ENCODE measurements at regions not wholly inside any gene's neighbourhood (a gene's known extent, or its start where the extent isn't known, plus 50 kb on each side); places are given as distances from the start of the nearest gene placed in this dataset.

DNA sequence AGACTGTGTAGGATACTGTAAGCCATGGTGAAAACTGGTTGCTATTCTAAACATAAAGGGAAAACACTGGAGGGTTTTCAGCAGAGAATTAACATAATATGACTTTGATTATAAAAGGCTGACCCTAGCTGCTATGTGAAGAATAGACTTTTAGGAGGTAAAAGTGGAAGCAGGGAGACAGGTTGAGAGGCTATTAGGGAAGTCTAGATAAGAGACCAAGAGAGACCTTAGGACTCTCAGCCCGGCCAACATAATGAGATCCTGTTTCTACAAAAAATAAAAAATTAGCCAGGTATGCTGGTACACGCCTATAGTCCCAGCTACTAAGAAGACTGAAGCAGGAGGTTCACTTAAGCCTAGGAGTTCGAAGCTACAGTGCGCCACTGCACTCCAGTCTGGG lies 393.2 kb upstream of the PMFBP1 start:
- no peak for TF ChIP-seq CTCF (IDR thresholded peaks at IDR 0.05; ENCODE audit: control extremely low read depth, extremely low read depth, low read depth, missing control alignments)
- DNase-seq (ENCODE audit: extremely low spot score), result no peak
- CTCF ChIA-PET, result no interaction called here
- POLR2A ChIA-PET, result no interaction called here

GRCh38 chr16:72560617-72561016 lies 388.7 kb upstream of the PMFBP1 start:
- no peak for TF ChIP-seq CTCF (IDR thresholded peaks at IDR 0.05; ENCODE audit: control extremely low read depth, extremely low read depth, low read depth, missing control alignments)
- no peak for DNase-seq (ENCODE audit: extremely low spot score)
- ChIA-PET CTCF (interaction anchor here (0.9 to 1.6 kb wide), 3 partner anchors 131 to 272 kb away, joined by 3 to 4 read pairs (median 3); no protein-coding TSS in a partner anchor), POLR2A (no interaction called here)

- ChIA-PET CTCF (no interaction called here), POLR2A (no interaction called here)
- no peak for TF ChIP-seq CTCF (IDR thresholded peaks at IDR 0.05; ENCODE audit: control extremely low read depth, extremely low read depth, low read depth, missing control alignments)
- DNase-seq (ENCODE audit: extremely low spot score), result no peak
Measured at GRCh38 chr16:72558501-72558900, 386.5 kb upstream of the PMFBP1 start.

DNA sequence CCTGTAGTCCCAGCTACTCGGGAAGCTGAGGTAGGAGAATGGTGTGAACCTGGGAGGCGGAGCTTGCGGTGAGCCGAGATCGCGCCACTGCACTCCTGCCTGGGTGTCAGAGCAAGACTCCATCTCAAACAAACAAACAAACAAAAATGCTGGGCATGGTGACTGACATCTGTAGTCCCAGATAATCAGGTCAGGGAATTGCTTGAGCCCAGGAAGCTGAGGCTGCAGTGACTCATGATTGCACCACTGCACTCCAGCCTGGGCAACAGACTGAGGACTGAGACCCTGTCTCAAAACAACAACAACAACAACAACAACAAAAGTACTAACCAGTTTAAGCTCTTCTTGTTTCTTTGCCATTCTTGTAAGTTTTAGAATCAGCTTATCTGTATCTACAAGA lies 383.0 kb upstream of the PMFBP1 start:
- ChIA-PET CTCF (interaction anchor here (2.8 kb wide), 1 partner anchor 15 kb away, joined by 5 read pairs; no protein-coding TSS in a partner anchor), POLR2A (no interaction called here)
- no peak for DNase-seq (ENCODE audit: extremely low spot score)
- no peak for TF ChIP-seq CTCF (IDR thresholded peaks at IDR 0.05; ENCODE audit: control extremely low read depth, extremely low read depth, low read depth, missing control alignments)

DNA sequence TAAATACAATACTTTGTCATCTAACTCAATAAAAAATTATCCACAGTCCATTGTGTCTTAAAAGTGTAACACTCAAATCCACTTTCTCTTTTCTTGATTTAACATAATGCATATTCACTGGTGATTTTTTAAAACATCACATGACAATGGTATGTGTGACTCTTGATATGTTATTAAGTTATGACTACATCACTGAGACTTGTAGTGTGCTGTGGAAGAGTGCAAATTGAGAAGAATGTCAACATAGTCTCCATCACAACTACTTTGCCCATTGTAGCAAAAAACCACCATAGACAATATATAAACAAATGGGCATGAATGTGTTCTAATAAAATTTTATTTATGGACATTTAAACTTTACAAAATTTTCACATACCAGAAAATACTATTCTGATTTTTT lies 380.7 kb upstream of the PMFBP1 start:
- DNase-seq (ENCODE audit: extremely low spot score), result no peak
- TF ChIP-seq CTCF (IDR thresholded peaks at IDR 0.05; ENCODE audit: control extremely low read depth, extremely low read depth, low read depth, missing control alignments), result no peak
- ChIA-PET POLR2A (no interaction called here), CTCF (interaction anchor here (1.0 to 1.2 kb wide), 2 partner anchors 12 to 279 kb away, joined by 3 read pairs; no protein-coding TSS in a partner anchor)

- CTCF ChIA-PET, result interaction anchor here (1.1 kb wide), 1 partner anchor 281 kb away, joined by 3 read pairs; no protein-coding TSS in a partner anchor
- no peak for TF ChIP-seq CTCF (IDR thresholded peaks at IDR 0.05; ENCODE audit: control extremely low read depth, extremely low read depth, low read depth, missing control alignments)
- no peak for DNase-seq (ENCODE audit: extremely low spot score)
- POLR2A ChIA-PET, result no interaction called here
Measured at GRCh38 chr16:72551649-72552048, 379.7 kb upstream of the PMFBP1 start.

DNA sequence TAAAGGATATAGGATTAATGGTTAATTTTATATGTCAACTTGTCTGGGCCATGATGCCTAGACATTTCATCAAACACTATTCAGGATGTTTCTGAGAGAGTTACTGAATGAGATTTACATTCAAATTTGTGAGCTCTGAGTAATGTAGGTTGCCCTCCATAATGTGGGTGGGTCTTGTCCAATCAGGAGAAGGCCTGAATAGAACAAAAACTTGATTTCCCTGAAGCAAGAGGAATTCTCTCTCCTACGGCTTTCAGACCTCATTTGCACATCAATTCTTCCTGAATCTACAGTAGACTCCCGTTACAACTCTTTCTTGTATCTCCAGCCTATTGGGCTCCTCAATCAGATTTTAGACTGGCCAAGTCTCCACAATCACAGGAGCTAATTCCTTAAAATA lies 377.9 kb upstream of the PMFBP1 start:
- ChIA-PET CTCF (no interaction called here), POLR2A (no interaction called here)
- DNase-seq (ENCODE audit: extremely low spot score), result no peak
- no peak for TF ChIP-seq CTCF (IDR thresholded peaks at IDR 0.05; ENCODE audit: control extremely low read depth, extremely low read depth, low read depth, missing control alignments)
